Fibroblast of lung (primary cell): ENCODE measurements at regions not wholly inside any gene's neighbourhood (a gene's known extent, or its start where the extent isn't known, plus 50 kb on each side); places are given as distances from the start of the nearest gene placed in this dataset.

Source experiments
- EZH2 ChIP-seq: IDR thresholded peaks from 2 replicates; pipeline ENCODE4 v1.5.1; 2012; ENCODE audit warnings: low read length, control low read depth, mild to moderate bottlenecking; ENCODE audit errors: missing control alignments
- TF ChIP-seq, protein P1 (sequence below), 2 donors: IDR thresholded peaks in 1 of 2; conservative IDR thresholded peaks in 1 of 2; 1 replicate in 1 of 2; 2 replicates in 1 of 2; pipeline ENCODE4 v1.5.1; 2011 to 2012; ENCODE audit warnings: low read length in 2 of 2, control low read depth in 1 of 2, inconsistent platforms in 1 of 2, low read depth in 1 of 2, mild to moderate bottlenecking in 1 of 2

DNA sequence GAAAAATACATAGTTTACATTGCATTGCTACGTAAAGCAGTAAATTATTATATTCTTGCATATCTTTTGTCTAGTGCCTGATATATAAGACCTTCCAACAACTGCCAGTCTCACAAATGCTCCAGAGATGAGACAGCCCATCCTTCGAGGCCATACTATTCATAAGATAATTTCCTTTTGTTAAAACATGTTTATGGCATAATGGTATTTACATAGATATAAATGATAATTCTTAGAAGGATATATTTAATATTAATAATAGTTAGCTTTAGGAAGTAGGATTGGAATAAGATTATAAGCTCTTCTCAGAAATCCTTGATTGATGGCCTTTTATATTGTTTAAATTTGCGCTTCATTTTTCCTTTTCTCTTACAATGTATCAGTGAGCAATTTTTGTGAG, 1410.1 kb upstream of the MIR17HG start:
- TF ChIP-seq, protein P1, sequence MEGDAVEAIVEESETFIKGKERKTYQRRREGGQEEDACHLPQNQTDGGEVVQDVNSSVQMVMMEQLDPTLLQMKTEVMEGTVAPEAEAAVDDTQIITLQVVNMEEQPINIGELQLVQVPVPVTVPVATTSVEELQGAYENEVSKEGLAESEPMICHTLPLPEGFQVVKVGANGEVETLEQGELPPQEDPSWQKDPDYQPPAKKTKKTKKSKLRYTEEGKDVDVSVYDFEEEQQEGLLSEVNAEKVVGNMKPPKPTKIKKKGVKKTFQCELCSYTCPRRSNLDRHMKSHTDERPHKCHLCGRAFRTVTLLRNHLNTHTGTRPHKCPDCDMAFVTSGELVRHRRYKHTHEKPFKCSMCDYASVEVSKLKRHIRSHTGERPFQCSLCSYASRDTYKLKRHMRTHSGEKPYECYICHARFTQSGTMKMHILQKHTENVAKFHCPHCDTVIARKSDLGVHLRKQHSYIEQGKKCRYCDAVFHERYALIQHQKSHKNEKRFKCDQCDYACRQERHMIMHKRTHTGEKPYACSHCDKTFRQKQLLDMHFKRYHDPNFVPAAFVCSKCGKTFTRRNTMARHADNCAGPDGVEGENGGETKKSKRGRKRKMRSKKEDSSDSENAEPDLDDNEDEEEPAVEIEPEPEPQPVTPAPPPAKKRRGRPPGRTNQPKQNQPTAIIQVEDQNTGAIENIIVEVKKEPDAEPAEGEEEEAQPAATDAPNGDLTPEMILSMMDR (conservative IDR thresholded peaks at IDR 0.05 in 1 of 2, IDR thresholded peaks at IDR 0.05 in 1 of 2; ENCODE audit: low read depth in 1 of 2, low read length in 2 of 2): no peak
- no peak for TF ChIP-seq EZH2
